HL-60 (cell line): ENCODE measurements at regions not wholly inside any gene's neighbourhood (a gene's known extent, or its start where the extent isn't known, plus 50 kb on each side); places are given as distances from the start of the nearest gene placed in this dataset.
A peak's percentile ranks its signal among the peaks of the same experiment; 100 is the strongest.

ENCODE experiments used
- DNase-seq, 2 experiments: peaks; one replicate each; pipeline ENCODE4 v3.0.0-alpha.2; 2010 to 2020; ENCODE audit warnings: low read depth in 1 of 2, low spot score in 1 of 2
- H3K27ac ChIP-seq: fragments of 250-450 bp; sonication (Bioruptor Pico); replicated peaks from 2 replicates; pipeline ENCODE4 v1.5.1; 2020; ENCODE audit warnings: mild to moderate bottlenecking, moderate library complexity
- H3K27me3 ChIP-seq: fragments of 250-450 bp; sonication (Bioruptor Pico); 2 replicates; pipeline ENCODE4 v1.5.1; 2021; ENCODE audit warnings: mild to moderate bottlenecking, moderate library complexity; ENCODE audit not compliant: insufficient read depth, poor library complexity, severe bottlenecking
- H3K4me3 ChIP-seq: replicated peaks from 2 replicates; pipeline ENCODE4 v1.5.1; 2011; ENCODE audit warnings: mild to moderate bottlenecking, control low read depth, low read length; ENCODE audit not compliant: insufficient read depth
- GABPA ChIP-seq: IDR thresholded peaks from 2 replicates; pipeline ENCODE4 v1.6.1; 2012; ENCODE audit warnings: low read depth
- POLR2AphosphoS5 ChIP-seq: IDR thresholded peaks from 2 replicates; pipeline ENCODE4 v1.6.1; 2012; ENCODE audit warnings: low read depth
- SPI1 ChIP-seq: IDR thresholded peaks from 2 replicates; pipeline ENCODE4 v1.6.1; 2012; ENCODE audit warnings: low read depth, mild to moderate bottlenecking, borderline replicate concordance
- TF ChIP-seq, protein P1 (sequence below): IDR thresholded peaks from one replicate; pipeline ENCODE4 v1.5.1; 2011; ENCODE audit warnings: low read length, control low read depth, inconsistent platforms; ENCODE audit not compliant: insufficient read depth
- TF ChIP-seq, protein P2 (sequence below): IDR thresholded peaks from 2 replicates; pipeline ENCODE4 v1.6.1; 2012; ENCODE audit warnings: low read depth; ENCODE audit not compliant: insufficient replicate concordance

GRCh38 chr1:228897901-228898300 is 162.6 kb downstream of the RHOU start:
- Histone ChIP-seq H3K27me3 (no peaks in the 10 kb centered on the region), H3K4me3 (no peak overlapping the region), H3K27ac (peak overlapping the region; percentile 58; the same call in 1 of the 2 replicates)
- no peak for DNase-seq
- no peak for TF ChIP-seq POLR2AphosphoS5
- TF ChIP-seq, protein P1, sequence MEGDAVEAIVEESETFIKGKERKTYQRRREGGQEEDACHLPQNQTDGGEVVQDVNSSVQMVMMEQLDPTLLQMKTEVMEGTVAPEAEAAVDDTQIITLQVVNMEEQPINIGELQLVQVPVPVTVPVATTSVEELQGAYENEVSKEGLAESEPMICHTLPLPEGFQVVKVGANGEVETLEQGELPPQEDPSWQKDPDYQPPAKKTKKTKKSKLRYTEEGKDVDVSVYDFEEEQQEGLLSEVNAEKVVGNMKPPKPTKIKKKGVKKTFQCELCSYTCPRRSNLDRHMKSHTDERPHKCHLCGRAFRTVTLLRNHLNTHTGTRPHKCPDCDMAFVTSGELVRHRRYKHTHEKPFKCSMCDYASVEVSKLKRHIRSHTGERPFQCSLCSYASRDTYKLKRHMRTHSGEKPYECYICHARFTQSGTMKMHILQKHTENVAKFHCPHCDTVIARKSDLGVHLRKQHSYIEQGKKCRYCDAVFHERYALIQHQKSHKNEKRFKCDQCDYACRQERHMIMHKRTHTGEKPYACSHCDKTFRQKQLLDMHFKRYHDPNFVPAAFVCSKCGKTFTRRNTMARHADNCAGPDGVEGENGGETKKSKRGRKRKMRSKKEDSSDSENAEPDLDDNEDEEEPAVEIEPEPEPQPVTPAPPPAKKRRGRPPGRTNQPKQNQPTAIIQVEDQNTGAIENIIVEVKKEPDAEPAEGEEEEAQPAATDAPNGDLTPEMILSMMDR: no peak
- TF ChIP-seq, protein P2, sequence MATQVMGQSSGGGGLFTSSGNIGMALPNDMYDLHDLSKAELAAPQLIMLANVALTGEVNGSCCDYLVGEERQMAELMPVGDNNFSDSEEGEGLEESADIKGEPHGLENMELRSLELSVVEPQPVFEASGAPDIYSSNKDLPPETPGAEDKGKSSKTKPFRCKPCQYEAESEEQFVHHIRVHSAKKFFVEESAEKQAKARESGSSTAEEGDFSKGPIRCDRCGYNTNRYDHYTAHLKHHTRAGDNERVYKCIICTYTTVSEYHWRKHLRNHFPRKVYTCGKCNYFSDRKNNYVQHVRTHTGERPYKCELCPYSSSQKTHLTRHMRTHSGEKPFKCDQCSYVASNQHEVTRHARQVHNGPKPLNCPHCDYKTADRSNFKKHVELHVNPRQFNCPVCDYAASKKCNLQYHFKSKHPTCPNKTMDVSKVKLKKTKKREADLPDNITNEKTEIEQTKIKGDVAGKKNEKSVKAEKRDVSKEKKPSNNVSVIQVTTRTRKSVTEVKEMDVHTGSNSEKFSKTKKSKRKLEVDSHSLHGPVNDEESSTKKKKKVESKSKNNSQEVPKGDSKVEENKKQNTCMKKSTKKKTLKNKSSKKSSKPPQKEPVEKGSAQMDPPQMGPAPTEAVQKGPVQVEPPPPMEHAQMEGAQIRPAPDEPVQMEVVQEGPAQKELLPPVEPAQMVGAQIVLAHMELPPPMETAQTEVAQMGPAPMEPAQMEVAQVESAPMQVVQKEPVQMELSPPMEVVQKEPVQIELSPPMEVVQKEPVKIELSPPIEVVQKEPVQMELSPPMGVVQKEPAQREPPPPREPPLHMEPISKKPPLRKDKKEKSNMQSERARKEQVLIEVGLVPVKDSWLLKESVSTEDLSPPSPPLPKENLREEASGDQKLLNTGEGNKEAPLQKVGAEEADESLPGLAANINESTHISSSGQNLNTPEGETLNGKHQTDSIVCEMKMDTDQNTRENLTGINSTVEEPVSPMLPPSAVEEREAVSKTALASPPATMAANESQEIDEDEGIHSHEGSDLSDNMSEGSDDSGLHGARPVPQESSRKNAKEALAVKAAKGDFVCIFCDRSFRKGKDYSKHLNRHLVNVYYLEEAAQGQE: no peak

GRCh38 chr1:228898582-228898992 is 163.3 kb downstream of the RHOU start:
- H3K4me3 ChIP-seq: no peak overlapping the region
- peak; percentile 73; the same call in 1 of the 2 replicates for TF ChIP-seq SPI1
- TF ChIP-seq, protein P2: no peak
- peak; percentile 92 for TF ChIP-seq POLR2AphosphoS5
- peak overlapping the region; percentile 58 for H3K27ac ChIP-seq
- peak; percentile 25 to 90 for DNase-seq
- no peaks in the 10 kb centered on the region for H3K27me3 ChIP-seq

GRCh38 chr1:228899421-228899956 is 164.2 kb downstream of the RHOU start:
- TF ChIP-seq, protein P2: no peak
- no peak for TF ChIP-seq SPI1
- no peak for TF ChIP-seq GABPA
- DNase-seq: no peak
- no peak overlapping the region for H3K4me3 ChIP-seq
- H3K27ac ChIP-seq: no peak overlapping the region
- H3K27me3 ChIP-seq: no peaks in the 10 kb centered on the region

- H3K27me3 ChIP-seq: no peaks in the 10 kb centered on the region
- H3K27ac ChIP-seq: no peak overlapping the region
- TF ChIP-seq, protein P1: no peak
- TF ChIP-seq SPI1: no peak
- no peak for TF ChIP-seq GABPA
- no peak for TF ChIP-seq POLR2AphosphoS5
- TF ChIP-seq, protein P2: no peak
- DNase-seq: no peak
- no peak overlapping the region for H3K4me3 ChIP-seq
Observed at GRCh38 chr1:228900099-228900885, 165.0 kb downstream of the RHOU start.
